ENCODE measurements at regions not wholly inside any gene's neighbourhood (a gene's known extent, or its start where the extent isn't known, plus 50 kb on each side); places are given as distances from the start of the nearest gene placed in this dataset.

- H3K9ac ChIP-seq = no peak overlapping the region
- in situ Hi-C loops (cut with MboI) = no loop called here
- no peaks in the 10 kb centered on the region for H3K36me3 ChIP-seq (ENCODE audit: low read depth)
Observed at GRCh38 chr14:76958980-76959710, 69.4 kb downstream of the IRF2BPL start.

GRCh38 chr14:76958020-76958979, 70.2 kb downstream of the IRF2BPL start:
- Histone ChIP-seq H3K4me2 (ENCODE audit: unreplicated experiment) (no peak overlapping the region), H3K79me2 (ENCODE audit: insufficient read depth) (no peaks in the 10 kb centered on the region), H3K9ac (no peak overlapping the region), H2AFZ (no peak overlapping the region), H3K27ac (peak overlapping the region; percentile 39), H3K36me3 (ENCODE audit: low read depth) (no peaks in the 10 kb centered on the region), H3K9me3 (ENCODE audit: low read depth) (no peaks in the 10 kb centered on the region), H3F3A (ENCODE audit: insufficient read depth) (peaks cover 60% of the 10 kb centered on the region), H3K4me3 (no peak overlapping the region), H3K9me2 (ENCODE audit: insufficient read depth) (no peaks in the 10 kb centered on the region), H3K27me3 (replicated peaks; ENCODE audit: insufficient read depth) (no peaks in the 10 kb centered on the region), H4K20me1 (ENCODE audit: insufficient read depth) (no peaks in the 10 kb centered on the region), H3K4me1 (ENCODE audit: insufficient read depth) (peaks cover 65% of the 10 kb centered on the region)
- 91 to 92% methylated on average over 11 of the region's 11 CpGs for WGBS, 2 experiments (ENCODE audit: low coverage in 1 of 2, low lambda C conversion rate in 2 of 2, missing lambda C conversion rate in 2 of 2)
- no peak for DNase-seq
- TF ChIP-seq EZH2phosphoT487 (IDR thresholded peaks at IDR 0.05; ENCODE audit: insufficient read depth, low read depth) = no peak
- no peak for TF ChIP-seq EZH2 (IDR thresholded peaks at IDR 0.05; ENCODE audit: insufficient read depth, poor library complexity, severe bottlenecking)
- in situ Hi-C loops (cut with MboI) = no loop called here

More at GRCh38 chr14:76958980-76959710, 69.4 kb downstream of the IRF2BPL start:
- no peaks in the 10 kb centered on the region for H4K20me1 ChIP-seq (ENCODE audit: insufficient read depth)
- H3K4me3 ChIP-seq = no peak overlapping the region
- H3K9me3 ChIP-seq (ENCODE audit: low read depth) = no peaks in the 10 kb centered on the region
- H3K4me2 ChIP-seq (ENCODE audit: unreplicated experiment) = no peak overlapping the region
- no peaks in the 10 kb centered on the region for H3K9me2 ChIP-seq (ENCODE audit: insufficient read depth)
- peaks cover 58% of the 10 kb centered on the region for H3K4me1 ChIP-seq (ENCODE audit: insufficient read depth)
- WGBS, 2 experiments (ENCODE audit: low coverage in 1 of 2, low lambda C conversion rate in 2 of 2, missing lambda C conversion rate in 2 of 2) = 68 to 72% methylated on average over 8 of the region's 8 CpGs
- H3K79me2 ChIP-seq (ENCODE audit: insufficient read depth) = no peaks in the 10 kb centered on the region
- DNase-seq = peak; percentile 65
- H3K27me3 ChIP-seq (replicated peaks; ENCODE audit: insufficient read depth) = no peaks in the 10 kb centered on the region
- H2AFZ ChIP-seq = peak overlapping the region; percentile 64; the same call in 1 of the 2 replicates
- peaks cover 60% of the 10 kb centered on the region for H3F3A ChIP-seq (ENCODE audit: insufficient read depth)
- peak overlapping the region; percentile 39 for H3K27ac ChIP-seq
- TF ChIP-seq EZH2phosphoT487 (IDR thresholded peaks at IDR 0.05; ENCODE audit: insufficient read depth, low read depth) = no peak
- TF ChIP-seq EZH2 (IDR thresholded peaks at IDR 0.05; ENCODE audit: insufficient read depth, poor library complexity, severe bottlenecking) = no peak

- no peaks in the 10 kb centered on the region for H3K36me3 ChIP-seq (ENCODE audit: low read depth)
- H3F3A ChIP-seq (ENCODE audit: insufficient read depth) = peaks cover 51% of the 10 kb centered on the region
- H3K27ac ChIP-seq = peak overlapping the region; percentile 90
- no peak overlapping the region for H3K4me2 ChIP-seq (ENCODE audit: unreplicated experiment)
- no peaks in the 10 kb centered on the region for H3K9me3 ChIP-seq (ENCODE audit: low read depth)
- peak; percentile 28 for DNase-seq
- no peak overlapping the region for H2AFZ ChIP-seq
- H3K4me3 ChIP-seq = no peak overlapping the region
- 10 to 28% methylated on average over 3 to 4 of the region's 4 CpGs for WGBS, 2 experiments (ENCODE audit: low coverage in 1 of 2, low lambda C conversion rate in 2 of 2, missing lambda C conversion rate in 2 of 2)
- H3K79me2 ChIP-seq (ENCODE audit: insufficient read depth) = no peaks in the 10 kb centered on the region
- in situ Hi-C loops (cut with MboI) = no loop called here
- peaks cover 62% of the 10 kb centered on the region for H3K4me1 ChIP-seq (ENCODE audit: insufficient read depth)
- H4K20me1 ChIP-seq (ENCODE audit: insufficient read depth) = no peaks in the 10 kb centered on the region
- peak overlapping the region; percentile 86 for H3K9ac ChIP-seq
- TF ChIP-seq EZH2 (IDR thresholded peaks at IDR 0.05; ENCODE audit: insufficient read depth, poor library complexity, severe bottlenecking) (no peak), EZH2phosphoT487 (IDR thresholded peaks at IDR 0.05; ENCODE audit: insufficient read depth, low read depth) (no peak)
- no peaks in the 10 kb centered on the region for H3K27me3 ChIP-seq (replicated peaks; ENCODE audit: insufficient read depth)
- H3K9me2 ChIP-seq (ENCODE audit: insufficient read depth) = no peaks in the 10 kb centered on the region
Observed at GRCh38 chr14:76957224-76957891, 71.2 kb downstream of the IRF2BPL start.

Measured in GM23248 (cell line).